ENCODE measurements at regions not wholly inside any gene's neighbourhood (a gene's known extent, or its start where the extent isn't known, plus 50 kb on each side); places are given as distances from the start of the nearest gene placed in this dataset.

DNA sequence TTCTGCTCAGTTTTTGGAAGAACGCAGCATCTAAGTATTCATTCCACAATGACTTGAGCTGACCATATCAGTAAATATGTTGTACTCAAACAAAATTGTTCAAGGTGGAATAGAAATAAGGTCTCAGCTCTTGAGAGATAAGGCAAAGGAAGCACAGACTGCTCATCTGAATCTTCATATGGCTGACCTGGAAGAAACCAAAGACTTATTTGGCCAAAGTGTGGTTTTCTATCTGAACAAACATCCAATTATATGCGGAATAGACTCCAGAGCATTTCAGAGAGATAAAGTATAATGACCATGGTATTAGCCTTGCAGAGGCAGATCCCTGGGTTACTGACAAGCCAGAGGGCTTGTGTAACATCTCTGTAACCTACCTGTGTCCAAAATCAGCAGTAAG is 308.7 kb downstream of the CD83 start:
- TF ChIP-seq CTCF (IDR thresholded peaks at IDR 0.05 in 4 of 5, conservative IDR thresholded peaks at IDR 0.05 in 1 of 5) = no peak
- no peak for TF ChIP-seq POLR2A (IDR thresholded peaks at IDR 0.05)
